ENCODE measurements at regions not wholly inside any gene's neighbourhood (a gene's known extent, or its start where the extent isn't known, plus 50 kb on each side); places are given as distances from the start of the nearest gene placed in this dataset.

DNA sequence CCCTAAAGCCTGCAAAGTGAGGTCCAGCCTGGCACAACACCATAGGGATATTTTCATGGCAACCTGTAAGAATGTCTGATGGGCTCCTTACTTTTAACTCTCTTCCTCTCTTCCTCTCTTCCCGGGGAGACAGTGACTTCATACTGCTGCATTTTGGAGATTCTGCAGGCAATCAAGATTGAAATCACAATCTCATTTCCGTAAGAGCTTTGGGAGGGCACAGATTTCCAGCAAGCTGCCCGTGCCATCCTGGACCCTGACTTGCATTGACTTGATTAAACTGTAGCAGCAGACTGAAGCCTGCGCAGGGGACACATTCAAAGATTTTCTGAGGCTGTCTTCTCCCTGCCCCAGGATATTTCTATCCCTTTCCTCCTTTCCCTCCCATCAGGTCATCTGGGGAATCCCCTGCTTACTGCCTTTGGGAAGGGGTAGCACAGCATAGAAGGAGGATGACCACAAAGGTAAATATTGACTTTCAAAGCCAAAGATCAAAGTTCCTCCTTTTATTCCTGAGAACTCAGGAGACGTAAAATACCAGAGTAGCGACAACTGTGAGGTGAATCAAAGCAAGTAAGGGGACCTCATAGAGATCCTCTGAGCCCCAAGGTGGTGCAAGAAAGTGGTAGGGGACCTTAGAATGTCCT is 504.0 kb upstream of the ARID1B start:
- Histone ChIP-seq H3K4me1 (ENCODE audit: control insufficient read depth in 1 of 2, insufficient read depth in 2 of 2, low read length in 2 of 2) (no peaks in the 10 kb centered on the region), H3K36me3 (ENCODE audit: control insufficient read depth in 1 of 2, insufficient read depth in 2 of 2, low read length in 2 of 2) (no peaks in the 10 kb centered on the region), H4K20me1 (ENCODE audit: insufficient read depth) (no peaks in the 10 kb centered on the region), H3K9me3 (ENCODE audit: control insufficient read depth in 1 of 2, insufficient read depth in 1 of 2, low read depth in 1 of 2, low read length in 2 of 2) (no peaks in the 10 kb centered on the region), H3K27ac (ENCODE audit: low read depth, low read length) (no peak overlapping the region), H3K9me2 (ENCODE audit: insufficient read depth) (no peaks in the 10 kb centered on the region), H2AFZ (ENCODE audit: low read depth, low read length, poor library complexity, severe bottlenecking) (no peak overlapping the region), H3K27me3 (ENCODE audit: insufficient read depth, low read length) (peaks cover 17% of the 10 kb centered on the region; the same call in 1 of the 2 replicates), H3K4me3 (replicated peaks in 1 of 2; ENCODE audit: low read depth in 1 of 2, low read length in 2 of 2) (no peak overlapping the region), H3K79me2 (ENCODE audit: insufficient read depth, low read length) (no peaks in the 10 kb centered on the region), H3K9ac (ENCODE audit: low read length) (no peak overlapping the region), H3K4me2 (ENCODE audit: low read length) (no peak overlapping the region)
- intact Hi-C loops (cut with micrococcal nuclease) = no loop called here
- no peak for TF ChIP-seq SIN3A (IDR thresholded peaks at IDR 0.05; ENCODE audit: low read depth)
- no peak for TF ChIP-seq ATF3 (IDR thresholded peaks at IDR 0.05)
- TF ChIP-seq YY1 (IDR thresholded peaks at IDR 0.05; ENCODE audit: extremely low read depth, insufficient replicate concordance, low read depth, low read length) = no peak
- no peak for TF ChIP-seq SRF (IDR thresholded peaks at IDR 0.05; ENCODE audit: low read depth)
- no peak for TF ChIP-seq EZH2phosphoT487 (IDR thresholded peaks at IDR 0.05; ENCODE audit: borderline replicate concordance)
- ChIA-PET RAD21 (ENCODE audit: low non-redundant PET in 1 of 2, low total read pairs in 2 of 2, uncharacterized antibody in 2 of 2, unreplicated experiment in 2 of 2) (no interaction called here), CTCF (no interaction called here), POLR2A (no interaction called here)
- ATAC-seq = no peak
- no peak for DNase-seq (ENCODE audit: low read depth, low spot score)
- BruUV-seq (replicated peaks) = no TSS peak

DNA sequence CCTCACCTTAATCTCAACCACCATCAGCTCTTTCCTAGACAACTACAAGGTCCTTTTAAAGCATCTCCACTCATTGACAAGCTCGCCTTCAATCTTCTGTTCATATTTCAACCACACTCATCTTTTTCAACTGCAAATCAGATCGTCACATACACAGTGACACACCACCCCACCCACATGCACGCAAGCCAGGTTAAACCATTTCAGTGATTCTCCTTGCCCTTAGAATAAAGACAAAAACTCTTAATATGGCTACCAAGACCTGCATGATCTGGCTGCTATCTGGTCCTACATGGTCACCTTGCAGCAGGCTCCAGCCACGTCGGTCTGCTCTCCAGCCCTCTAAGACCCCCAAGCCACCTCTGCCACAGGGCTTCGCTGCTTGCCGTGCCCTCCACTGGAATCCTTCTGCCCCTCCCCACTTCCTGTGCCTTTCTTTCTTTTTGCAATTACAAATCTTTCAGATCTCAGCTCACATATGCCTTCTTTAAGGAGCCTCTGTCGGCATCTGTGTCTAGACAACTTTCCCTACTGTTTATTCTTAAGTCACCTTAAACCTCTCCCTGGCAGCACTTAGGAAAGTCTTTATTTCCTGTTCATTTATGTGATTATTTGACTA is 507.3 kb upstream of the ARID1B start:
- ChIA-PET CTCF (no interaction called here), RAD21 (ENCODE audit: low non-redundant PET in 1 of 2, low total read pairs in 2 of 2, uncharacterized antibody in 2 of 2, unreplicated experiment in 2 of 2) (no interaction called here), POLR2A (no interaction called here)
- Histone ChIP-seq H3K9me3 (ENCODE audit: control insufficient read depth in 1 of 2, insufficient read depth in 1 of 2, low read depth in 1 of 2, low read length in 2 of 2) (no peaks in the 10 kb centered on the region), H3K4me2 (ENCODE audit: low read length) (no peak overlapping the region), H3K4me1 (ENCODE audit: control insufficient read depth in 1 of 2, insufficient read depth in 2 of 2, low read length in 2 of 2) (no peaks in the 10 kb centered on the region), H3K27me3 (ENCODE audit: insufficient read depth, low read length) (peaks cover 17% of the 10 kb centered on the region; the same call in 1 of the 2 replicates), H3K4me3 (replicated peaks in 1 of 2; ENCODE audit: low read depth in 1 of 2, low read length in 2 of 2) (no peak overlapping the region), H3K9me2 (ENCODE audit: insufficient read depth) (no peaks in the 10 kb centered on the region), H4K20me1 (ENCODE audit: insufficient read depth) (no peaks in the 10 kb centered on the region), H2AFZ (ENCODE audit: low read depth, low read length, poor library complexity, severe bottlenecking) (no peak overlapping the region), H3K9ac (ENCODE audit: low read length) (no peak overlapping the region), H3K27ac (ENCODE audit: low read depth, low read length) (no peak overlapping the region), H3K79me2 (ENCODE audit: insufficient read depth, low read length) (no peaks in the 10 kb centered on the region), H3K36me3 (ENCODE audit: control insufficient read depth in 1 of 2, insufficient read depth in 2 of 2, low read length in 2 of 2) (no peaks in the 10 kb centered on the region)
- DNase-seq (ENCODE audit: low read depth, low spot score) (no peak), ATAC-seq (no peak)
- no TSS peak for BruUV-seq (replicated peaks)
- intact Hi-C loops (cut with micrococcal nuclease) = no loop called here
- no peak for TF ChIP-seq CBX3 (IDR thresholded peaks at IDR 0.05; ENCODE audit: low read depth)
- no peak for TF ChIP-seq RAD21 (IDR thresholded peaks at IDR 0.05; ENCODE audit: low read depth)
- no peak for TF ChIP-seq EGR1 (IDR thresholded peaks at IDR 0.05; ENCODE audit: low read depth)
- no peak for TF ChIP-seq ZFX (IDR thresholded peaks at IDR 0.05)
- TF ChIP-seq TCF7L2 (IDR thresholded peaks at IDR 0.05; ENCODE audit: borderline replicate concordance, extremely low read depth, insufficient read depth, insufficient read length) = no peak
- TF ChIP-seq SRF (IDR thresholded peaks at IDR 0.05; ENCODE audit: low read depth) = no peak
- TF ChIP-seq SP1 (IDR thresholded peaks at IDR 0.05; ENCODE audit: low read depth) = no peak
- no peak for TF ChIP-seq ZNF274 (IDR thresholded peaks at IDR 0.05; ENCODE audit: low read depth, low read length)
- TF ChIP-seq, protein P1, sequence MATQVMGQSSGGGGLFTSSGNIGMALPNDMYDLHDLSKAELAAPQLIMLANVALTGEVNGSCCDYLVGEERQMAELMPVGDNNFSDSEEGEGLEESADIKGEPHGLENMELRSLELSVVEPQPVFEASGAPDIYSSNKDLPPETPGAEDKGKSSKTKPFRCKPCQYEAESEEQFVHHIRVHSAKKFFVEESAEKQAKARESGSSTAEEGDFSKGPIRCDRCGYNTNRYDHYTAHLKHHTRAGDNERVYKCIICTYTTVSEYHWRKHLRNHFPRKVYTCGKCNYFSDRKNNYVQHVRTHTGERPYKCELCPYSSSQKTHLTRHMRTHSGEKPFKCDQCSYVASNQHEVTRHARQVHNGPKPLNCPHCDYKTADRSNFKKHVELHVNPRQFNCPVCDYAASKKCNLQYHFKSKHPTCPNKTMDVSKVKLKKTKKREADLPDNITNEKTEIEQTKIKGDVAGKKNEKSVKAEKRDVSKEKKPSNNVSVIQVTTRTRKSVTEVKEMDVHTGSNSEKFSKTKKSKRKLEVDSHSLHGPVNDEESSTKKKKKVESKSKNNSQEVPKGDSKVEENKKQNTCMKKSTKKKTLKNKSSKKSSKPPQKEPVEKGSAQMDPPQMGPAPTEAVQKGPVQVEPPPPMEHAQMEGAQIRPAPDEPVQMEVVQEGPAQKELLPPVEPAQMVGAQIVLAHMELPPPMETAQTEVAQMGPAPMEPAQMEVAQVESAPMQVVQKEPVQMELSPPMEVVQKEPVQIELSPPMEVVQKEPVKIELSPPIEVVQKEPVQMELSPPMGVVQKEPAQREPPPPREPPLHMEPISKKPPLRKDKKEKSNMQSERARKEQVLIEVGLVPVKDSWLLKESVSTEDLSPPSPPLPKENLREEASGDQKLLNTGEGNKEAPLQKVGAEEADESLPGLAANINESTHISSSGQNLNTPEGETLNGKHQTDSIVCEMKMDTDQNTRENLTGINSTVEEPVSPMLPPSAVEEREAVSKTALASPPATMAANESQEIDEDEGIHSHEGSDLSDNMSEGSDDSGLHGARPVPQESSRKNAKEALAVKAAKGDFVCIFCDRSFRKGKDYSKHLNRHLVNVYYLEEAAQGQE (IDR thresholded peaks at IDR 0.05; ENCODE audit: low read depth) = no peak
- no peak for TF ChIP-seq POLR2A (IDR thresholded peaks at IDR 0.05; ENCODE audit: borderline replicate concordance, extremely low read depth, insufficient read depth, insufficient read length)
- TF ChIP-seq, protein P2, sequence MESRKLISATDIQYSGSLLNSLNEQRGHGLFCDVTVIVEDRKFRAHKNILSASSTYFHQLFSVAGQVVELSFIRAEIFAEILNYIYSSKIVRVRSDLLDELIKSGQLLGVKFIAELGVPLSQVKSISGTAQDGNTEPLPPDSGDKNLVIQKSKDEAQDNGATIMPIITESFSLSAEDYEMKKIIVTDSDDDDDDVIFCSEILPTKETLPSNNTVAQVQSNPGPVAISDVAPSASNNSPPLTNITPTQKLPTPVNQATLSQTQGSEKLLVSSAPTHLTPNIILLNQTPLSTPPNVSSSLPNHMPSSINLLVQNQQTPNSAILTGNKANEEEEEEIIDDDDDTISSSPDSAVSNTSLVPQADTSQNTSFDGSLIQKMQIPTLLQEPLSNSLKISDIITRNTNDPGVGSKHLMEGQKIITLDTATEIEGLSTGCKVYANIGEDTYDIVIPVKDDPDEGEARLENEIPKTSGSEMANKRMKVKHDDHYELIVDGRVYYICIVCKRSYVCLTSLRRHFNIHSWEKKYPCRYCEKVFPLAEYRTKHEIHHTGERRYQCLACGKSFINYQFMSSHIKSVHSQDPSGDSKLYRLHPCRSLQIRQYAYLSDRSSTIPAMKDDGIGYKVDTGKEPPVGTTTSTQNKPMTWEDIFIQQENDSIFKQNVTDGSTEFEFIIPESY (IDR thresholded peaks at IDR 0.05; ENCODE audit: extremely low read depth, insufficient replicate concordance, low read length) = no peak
